Loucy (cell line): ENCODE measurements at regions not wholly inside any gene's neighbourhood (a gene's known extent, or its start where the extent isn't known, plus 50 kb on each side); places are given as distances from the start of the nearest gene placed in this dataset.

Source experiments
- H2AFZ ChIP-seq: fragments of 200-600 bp; sonication (generic); 2 replicates; pipeline ENCODE4 v1.6.0; 2016; ENCODE audit warnings: antibody characterized with exemption, mild to moderate bottlenecking, low read length, moderate library complexity
- H3F3A ChIP-seq: fragments of 200-600 bp; 2 replicates; pipeline ENCODE4 v1.6.0; 2016; ENCODE audit warnings: antibody characterized with exemption, low read depth, mild to moderate bottlenecking
- H3K27me3 ChIP-seq: fragments of 200-600 bp; sonication (generic); 2 replicates; pipeline ENCODE4 v1.6.1; 2014; ENCODE audit warnings: low read length, mild to moderate bottlenecking; ENCODE audit not compliant: insufficient read depth, poor library complexity, severe bottlenecking
- H3K36me3 ChIP-seq: fragments of 200-600 bp; sonication (generic); 2 replicates; pipeline ENCODE4 v1.6.1; 2016; ENCODE audit warnings: low read length; ENCODE audit not compliant: insufficient read depth
- H3K4me1 ChIP-seq: fragments of 200-600 bp; sonication (generic); 2 replicates; pipeline ENCODE4 v1.5.1; 2014; ENCODE audit warnings: low read length, mild to moderate bottlenecking; ENCODE audit not compliant: insufficient read depth, poor library complexity, severe bottlenecking
- H3K4me2 ChIP-seq: fragments of 200-600 bp; sonication (generic); 2 replicates; pipeline ENCODE4 v1.6.0; 2014; ENCODE audit warnings: antibody characterized with exemption, low read length, low read depth, mild to moderate bottlenecking; ENCODE audit not compliant: poor library complexity, severe bottlenecking
- H3K4me3 ChIP-seq: fragments of 200-600 bp; sonication (generic); 2 replicates; pipeline ENCODE4 v1.5.1; 2014; ENCODE audit warnings: low read length, mild to moderate bottlenecking, mixed read lengths; ENCODE audit not compliant: poor library complexity, severe bottlenecking
- H3K79me2 ChIP-seq: fragments of 200-600 bp; sonication (generic); 2 replicates; pipeline ENCODE4 v1.6.1; 2014; ENCODE audit warnings: low read length; ENCODE audit not compliant: insufficient read depth
- H3K9ac ChIP-seq: fragments of 200-600 bp; sonication (generic); 2 replicates; pipeline ENCODE4 v1.6.0; 2014; ENCODE audit warnings: mild to moderate bottlenecking, low read depth, low read length, moderate library complexity; ENCODE audit not compliant: poor library complexity, severe bottlenecking
- H3K9me2 ChIP-seq: fragments of 200-600 bp; sonication (generic); replicated peaks from 2 replicates; pipeline ENCODE4 v1.6.1; 2016; ENCODE audit warnings: low read depth, low read length, mixed read lengths
- H3K9me3 ChIP-seq: fragments of 200-600 bp; sonication (generic); 2 replicates; pipeline ENCODE4 v1.6.1; 2014; ENCODE audit warnings: mild to moderate bottlenecking, antibody characterized with exemption, low read length, low read depth; ENCODE audit not compliant: insufficient read depth
- H4K20me1 ChIP-seq: fragments of 200-600 bp; sonication (generic); 2 replicates; pipeline ENCODE4 v1.6.0; 2014; ENCODE audit warnings: antibody characterized with exemption, low read length, mild to moderate bottlenecking; ENCODE audit not compliant: insufficient read depth, poor library complexity, severe bottlenecking
- EZH2phosphoT487 ChIP-seq: fragments of 200-600 bp; IDR thresholded peaks from 2 replicates; pipeline ENCODE4 v1.6.1; 2018; ENCODE audit warnings: antibody characterized with exemption, mild to moderate bottlenecking, moderate library complexity, borderline replicate concordance
- TF ChIP-seq, protein P1 (sequence below): fragments of 200-600 bp; sonication (generic); conservative IDR thresholded peaks from 2 replicates; pipeline ENCODE4 v1.5.1; 2014; ENCODE audit warnings: mild to moderate bottlenecking, antibody characterized with exemption, low read length

- H3K4me1 ChIP-seq: no peaks in the 10 kb centered on the region
- H3K79me2 ChIP-seq: no peaks in the 10 kb centered on the region
- H3K4me2 ChIP-seq: peak overlapping the region; percentile 64
- no peak overlapping the region for H2AFZ ChIP-seq
- no peaks in the 10 kb centered on the region for H3K27me3 ChIP-seq
- no peaks in the 10 kb centered on the region for H4K20me1 ChIP-seq
- H3K4me3 ChIP-seq: peak overlapping the region; percentile 46
- H3K36me3 ChIP-seq: no peaks in the 10 kb centered on the region
- no peaks in the 10 kb centered on the region for H3F3A ChIP-seq
- no peak for TF ChIP-seq EZH2phosphoT487
- TF ChIP-seq, protein P1, sequence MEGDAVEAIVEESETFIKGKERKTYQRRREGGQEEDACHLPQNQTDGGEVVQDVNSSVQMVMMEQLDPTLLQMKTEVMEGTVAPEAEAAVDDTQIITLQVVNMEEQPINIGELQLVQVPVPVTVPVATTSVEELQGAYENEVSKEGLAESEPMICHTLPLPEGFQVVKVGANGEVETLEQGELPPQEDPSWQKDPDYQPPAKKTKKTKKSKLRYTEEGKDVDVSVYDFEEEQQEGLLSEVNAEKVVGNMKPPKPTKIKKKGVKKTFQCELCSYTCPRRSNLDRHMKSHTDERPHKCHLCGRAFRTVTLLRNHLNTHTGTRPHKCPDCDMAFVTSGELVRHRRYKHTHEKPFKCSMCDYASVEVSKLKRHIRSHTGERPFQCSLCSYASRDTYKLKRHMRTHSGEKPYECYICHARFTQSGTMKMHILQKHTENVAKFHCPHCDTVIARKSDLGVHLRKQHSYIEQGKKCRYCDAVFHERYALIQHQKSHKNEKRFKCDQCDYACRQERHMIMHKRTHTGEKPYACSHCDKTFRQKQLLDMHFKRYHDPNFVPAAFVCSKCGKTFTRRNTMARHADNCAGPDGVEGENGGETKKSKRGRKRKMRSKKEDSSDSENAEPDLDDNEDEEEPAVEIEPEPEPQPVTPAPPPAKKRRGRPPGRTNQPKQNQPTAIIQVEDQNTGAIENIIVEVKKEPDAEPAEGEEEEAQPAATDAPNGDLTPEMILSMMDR: no peak
- no peaks in the 10 kb centered on the region for H3K9me2 ChIP-seq
- H3K9me3 ChIP-seq: no peaks in the 10 kb centered on the region
- no peak overlapping the region for H3K9ac ChIP-seq
Measured at GRCh38 chr6:10310330-10310653, 104.6 kb downstream of the TFAP2A start.

DNA sequence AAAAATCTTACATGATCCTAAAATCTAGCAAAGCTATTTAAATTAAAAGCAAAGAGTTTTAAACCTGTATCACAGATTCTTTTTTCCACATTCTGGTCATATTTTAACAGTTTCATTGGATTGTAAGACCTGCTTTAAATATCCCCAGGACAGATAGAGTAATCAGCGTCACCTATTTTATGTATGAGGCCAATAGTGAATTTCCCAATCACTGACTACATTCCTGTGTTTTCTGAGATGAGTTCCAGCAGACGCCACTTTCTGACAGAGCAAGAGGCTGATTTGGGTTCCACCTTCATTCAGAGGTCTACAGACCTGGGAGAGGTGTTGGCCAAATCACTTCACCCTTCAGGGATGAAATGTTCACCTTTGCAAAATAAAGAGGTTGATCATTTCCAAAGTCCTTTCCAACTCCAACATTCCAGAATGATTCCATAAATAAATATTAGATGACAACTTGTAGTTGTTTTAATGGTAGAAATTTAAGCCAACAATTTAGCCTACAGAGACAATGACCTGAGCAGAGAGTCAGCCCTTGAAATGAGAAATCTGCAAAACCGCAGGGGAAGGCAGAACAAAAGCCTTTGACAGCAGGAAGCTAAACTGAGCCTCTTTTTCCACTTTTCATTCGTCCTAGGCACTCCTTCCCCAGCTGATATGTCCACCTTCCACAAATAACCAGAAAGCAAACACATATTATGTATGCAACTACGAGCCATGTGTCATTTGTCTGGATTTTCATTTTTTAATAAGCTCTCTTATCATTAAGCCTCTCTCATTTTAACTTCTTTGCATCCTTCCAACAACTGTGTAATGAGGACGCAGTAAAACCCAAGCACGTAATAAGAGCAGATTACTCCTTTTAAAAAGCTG is 105.2 kb downstream of the TFAP2A start:
- no peaks in the 10 kb centered on the region for H3K4me1 ChIP-seq
- H3F3A ChIP-seq: no peaks in the 10 kb centered on the region
- no peak overlapping the region for H2AFZ ChIP-seq
- H3K36me3 ChIP-seq: no peaks in the 10 kb centered on the region
- no peaks in the 10 kb centered on the region for H3K79me2 ChIP-seq
- no peaks in the 10 kb centered on the region for H4K20me1 ChIP-seq
- H3K9me3 ChIP-seq: no peaks in the 10 kb centered on the region
- no peak overlapping the region for H3K9ac ChIP-seq
- H3K4me2 ChIP-seq: peak overlapping the region; percentile 64
- H3K4me3 ChIP-seq: peak overlapping the region; percentile 46
- TF ChIP-seq, protein P1: no peak
- TF ChIP-seq EZH2phosphoT487: no peak
- no peaks in the 10 kb centered on the region for H3K9me2 ChIP-seq
- no peaks in the 10 kb centered on the region for H3K27me3 ChIP-seq

DNA sequence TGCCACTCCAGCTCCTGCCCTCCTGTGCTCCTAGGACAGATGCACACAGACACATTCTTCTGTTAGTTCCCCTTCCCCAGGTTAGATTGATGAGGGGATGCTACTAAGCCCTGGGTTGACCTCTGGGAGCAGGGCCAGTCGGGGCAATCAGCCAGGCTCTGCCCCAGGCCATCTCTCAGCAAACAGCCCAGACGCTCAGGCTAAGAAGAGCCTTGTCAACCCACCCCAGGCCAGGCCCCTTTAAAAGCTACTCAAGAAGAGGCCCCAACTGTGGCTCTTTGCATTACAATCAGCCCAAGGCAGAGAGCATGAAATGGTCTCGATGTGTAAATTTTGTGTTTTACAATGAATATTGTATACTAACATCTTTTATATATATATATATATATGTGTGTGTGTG is 107.4 kb downstream of the TFAP2A start:
- H3K36me3 ChIP-seq: no peaks in the 10 kb centered on the region
- no peak overlapping the region for H2AFZ ChIP-seq
- H3K4me3 ChIP-seq: no peak overlapping the region
- no peaks in the 10 kb centered on the region for H3K9me2 ChIP-seq
- no peaks in the 10 kb centered on the region for H3K79me2 ChIP-seq
- no peaks in the 10 kb centered on the region for H3K4me1 ChIP-seq
- H4K20me1 ChIP-seq: no peaks in the 10 kb centered on the region
- H3F3A ChIP-seq: no peaks in the 10 kb centered on the region
- no peak for TF ChIP-seq EZH2phosphoT487
- TF ChIP-seq, protein P1: no peak
- H3K9me3 ChIP-seq: no peaks in the 10 kb centered on the region
- H3K27me3 ChIP-seq: no peaks in the 10 kb centered on the region
- no peak overlapping the region for H3K4me2 ChIP-seq
- no peak overlapping the region for H3K9ac ChIP-seq
